ENCODE measurements at regions not wholly inside any gene's neighbourhood (a gene's known extent, or its start where the extent isn't known, plus 50 kb on each side); places are given as distances from the start of the nearest gene placed in this dataset.

GRCh38 chr4:33577791-33578190 is 2666.5 kb downstream of the ARAP2 start:
- no peak for DNase-seq (ENCODE audit: extremely low read depth in 1 of 2, low read depth in 1 of 2)

GRCh38 chr4:33579951-33580350 is 2664.4 kb downstream of the ARAP2 start:
- no peak for DNase-seq (ENCODE audit: extremely low read depth in 1 of 2, low read depth in 1 of 2)

GRCh38 chr4:33592701-33593100 is 2651.6 kb downstream of the ARAP2 start:
- no peak for DNase-seq (ENCODE audit: extremely low read depth in 1 of 2, low read depth in 1 of 2)

- DNase-seq (ENCODE audit: extremely low read depth in 1 of 2, low read depth in 1 of 2), result no peak
Measured at GRCh38 chr4:33606951-33607350, 2637.4 kb downstream of the ARAP2 start.

- no peak for DNase-seq (ENCODE audit: extremely low read depth in 1 of 2, low read depth in 1 of 2)
Measured at GRCh38 chr4:33616121-33616520, 2628.2 kb downstream of the ARAP2 start.

- no peak for DNase-seq (ENCODE audit: extremely low read depth in 1 of 2, low read depth in 1 of 2)
Measured at GRCh38 chr4:33625748-33626147, 2618.6 kb downstream of the ARAP2 start.

DNA sequence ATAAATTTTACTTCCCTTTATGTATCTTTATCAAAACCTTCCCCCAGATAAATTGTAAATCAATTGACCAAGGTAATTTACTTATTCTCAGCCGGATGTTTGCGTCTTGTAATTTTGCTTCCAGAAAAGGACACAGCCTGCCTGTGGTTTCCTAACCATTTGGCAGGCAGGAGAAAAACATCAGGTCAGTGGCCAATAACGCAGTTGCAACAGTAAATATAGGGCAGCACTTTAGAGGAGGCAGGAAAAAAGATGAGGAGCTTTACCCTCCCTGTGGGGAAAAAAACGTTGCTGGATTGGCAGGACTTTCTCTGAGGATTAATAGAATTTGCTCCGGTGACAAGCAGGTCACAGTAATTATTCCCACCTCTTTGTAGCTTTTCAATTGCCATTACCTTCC is 2618.1 kb downstream of the ARAP2 start:
- no peak for DNase-seq (ENCODE audit: extremely low read depth in 1 of 2, low read depth in 1 of 2)

DNA sequence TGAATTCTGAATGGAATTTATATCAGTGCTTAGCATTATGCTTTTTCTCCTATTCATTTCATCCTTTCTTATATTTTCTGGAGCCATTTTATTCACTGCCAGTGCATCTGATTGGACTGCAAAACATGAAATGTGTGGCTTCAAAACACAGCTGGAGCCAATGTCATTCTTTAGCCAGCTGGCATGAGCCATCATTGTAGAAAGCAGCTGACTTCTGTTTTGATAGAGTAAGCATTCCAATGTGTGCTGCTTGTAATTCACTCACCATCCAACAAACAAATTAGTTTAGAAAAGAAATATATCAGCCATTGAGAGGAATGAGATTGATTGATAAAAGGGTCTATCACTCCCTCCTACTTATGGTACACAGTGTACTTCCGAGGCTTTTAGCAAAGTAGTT is 2616.0 kb downstream of the ARAP2 start:
- DNase-seq (ENCODE audit: extremely low read depth in 1 of 2, low read depth in 1 of 2), result no peak

DNA sequence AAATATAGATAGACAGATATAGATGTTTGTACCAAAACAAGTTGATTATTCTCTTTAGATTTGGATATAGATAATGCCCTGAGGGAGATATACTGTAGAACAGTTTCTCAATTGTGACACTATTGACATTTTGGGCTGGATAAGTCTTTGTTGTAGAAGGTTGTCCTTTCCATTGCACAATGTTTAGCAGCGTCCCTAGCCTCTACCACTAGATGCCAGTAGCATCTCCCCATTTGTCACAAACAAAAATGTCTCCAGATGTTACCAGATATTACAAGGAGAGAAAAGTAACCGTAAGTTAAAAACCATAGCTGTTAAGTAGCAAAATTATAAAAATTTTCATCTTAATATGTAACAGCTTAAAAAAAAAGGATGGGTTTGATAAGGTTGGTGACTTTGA is 2595.3 kb downstream of the ARAP2 start:
- no peak for DNase-seq (ENCODE audit: extremely low read depth in 1 of 2, low read depth in 1 of 2)

GRCh38 chr4:33649471-33649870 is 2594.8 kb downstream of the ARAP2 start:
- DNase-seq (ENCODE audit: extremely low read depth in 1 of 2, low read depth in 1 of 2), result no peak

GRCh38 chr4:33650036-33650435 is 2594.3 kb downstream of the ARAP2 start:
- DNase-seq (ENCODE audit: extremely low read depth in 1 of 2, low read depth in 1 of 2), result no peak

- no peak for DNase-seq (ENCODE audit: extremely low read depth in 1 of 2, low read depth in 1 of 2)
Measured at GRCh38 chr4:33658971-33659370, 2585.3 kb downstream of the ARAP2 start.

DNA sequence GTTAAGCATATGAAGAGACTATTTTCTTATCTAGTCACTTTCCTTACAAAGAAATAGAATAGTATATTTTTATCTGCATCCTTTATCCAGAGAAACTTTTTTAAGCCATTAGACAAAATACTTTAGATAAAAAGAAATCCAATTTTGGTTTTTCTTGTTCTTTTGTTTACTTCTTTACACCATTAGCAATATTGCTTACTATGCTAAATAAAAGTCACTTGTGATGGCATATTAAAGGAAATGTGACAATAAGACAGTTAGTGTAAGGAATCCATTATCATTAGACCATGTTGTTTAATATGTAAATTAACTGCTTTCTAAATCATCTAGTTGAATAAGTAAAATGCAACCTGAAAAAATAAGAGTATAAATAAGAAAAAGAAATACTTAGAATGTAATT is 2582.7 kb downstream of the ARAP2 start:
- DNase-seq (ENCODE audit: extremely low read depth in 1 of 2, low read depth in 1 of 2), result no peak

- no peak for DNase-seq (ENCODE audit: extremely low read depth in 1 of 2, low read depth in 1 of 2)
Measured at GRCh38 chr4:33685939-33686338, 2558.4 kb downstream of the ARAP2 start.

- DNase-seq (ENCODE audit: extremely low read depth in 1 of 2, low read depth in 1 of 2), result no peak
Measured at GRCh38 chr4:33696041-33696440, 2548.3 kb downstream of the ARAP2 start.

DNA sequence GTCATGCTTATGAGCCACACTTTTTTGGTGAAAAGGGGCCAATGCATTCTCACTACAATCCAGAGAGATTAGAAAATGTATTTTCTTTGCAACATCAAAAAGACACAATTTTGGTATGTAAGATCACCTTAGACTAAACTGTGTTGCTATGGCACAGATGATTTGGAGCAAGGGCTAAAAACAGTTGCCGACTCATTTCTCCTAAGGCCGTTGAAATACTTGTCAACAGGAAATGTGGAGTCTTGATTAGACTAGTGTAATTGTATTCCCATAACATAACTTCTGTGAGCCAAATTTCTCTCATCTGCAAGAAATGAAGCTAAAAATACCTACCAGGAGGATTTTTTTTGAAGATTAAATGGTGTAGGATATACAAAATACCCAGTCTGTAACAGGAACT is 2547.7 kb downstream of the ARAP2 start:
- no peak for DNase-seq (ENCODE audit: extremely low read depth in 1 of 2, low read depth in 1 of 2)

DNA sequence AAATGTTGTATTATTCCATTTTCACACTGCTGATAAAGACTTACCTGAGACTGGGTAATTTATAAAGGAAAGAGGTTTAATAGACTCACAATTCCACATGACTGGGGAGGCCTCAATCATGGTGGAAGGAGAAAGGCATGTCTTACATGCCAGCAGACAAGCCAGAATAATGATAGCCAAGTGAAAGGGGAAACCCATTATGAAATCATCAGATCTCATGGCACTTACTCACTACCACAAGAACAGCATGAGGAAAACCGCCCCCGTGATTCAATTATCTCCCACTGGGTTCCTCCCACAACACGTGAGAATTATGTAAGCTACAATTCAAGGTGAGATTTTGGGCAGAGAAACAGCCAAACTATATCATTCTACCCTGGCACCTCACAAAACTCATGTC is 2535.1 kb downstream of the ARAP2 start:
- DNase-seq (ENCODE audit: extremely low read depth in 1 of 2, low read depth in 1 of 2), result no peak

- no peak for DNase-seq (ENCODE audit: extremely low read depth in 1 of 2, low read depth in 1 of 2)
Measured at GRCh38 chr4:33711826-33712225, 2532.5 kb downstream of the ARAP2 start.

DNA sequence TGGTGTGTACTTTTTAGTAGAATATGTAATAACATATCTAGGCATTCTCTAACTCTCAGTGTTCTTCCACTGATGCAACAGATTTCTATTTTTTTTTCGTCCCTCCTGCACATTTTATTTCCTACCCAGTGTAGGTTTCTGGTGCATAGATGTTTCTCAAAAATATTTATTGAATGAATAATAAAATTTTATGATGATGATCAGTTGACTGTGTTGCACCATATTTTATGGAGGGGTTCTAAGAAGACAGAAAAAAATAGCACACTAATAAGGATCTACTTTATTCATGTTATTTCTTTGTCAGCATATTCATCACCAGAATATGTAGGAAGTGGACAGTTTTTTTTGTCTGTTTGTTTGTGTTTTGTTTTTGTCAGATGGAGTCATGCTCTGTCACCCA is 2529.3 kb downstream of the ARAP2 start:
- no peak for DNase-seq (ENCODE audit: extremely low read depth in 1 of 2, low read depth in 1 of 2)

DNA sequence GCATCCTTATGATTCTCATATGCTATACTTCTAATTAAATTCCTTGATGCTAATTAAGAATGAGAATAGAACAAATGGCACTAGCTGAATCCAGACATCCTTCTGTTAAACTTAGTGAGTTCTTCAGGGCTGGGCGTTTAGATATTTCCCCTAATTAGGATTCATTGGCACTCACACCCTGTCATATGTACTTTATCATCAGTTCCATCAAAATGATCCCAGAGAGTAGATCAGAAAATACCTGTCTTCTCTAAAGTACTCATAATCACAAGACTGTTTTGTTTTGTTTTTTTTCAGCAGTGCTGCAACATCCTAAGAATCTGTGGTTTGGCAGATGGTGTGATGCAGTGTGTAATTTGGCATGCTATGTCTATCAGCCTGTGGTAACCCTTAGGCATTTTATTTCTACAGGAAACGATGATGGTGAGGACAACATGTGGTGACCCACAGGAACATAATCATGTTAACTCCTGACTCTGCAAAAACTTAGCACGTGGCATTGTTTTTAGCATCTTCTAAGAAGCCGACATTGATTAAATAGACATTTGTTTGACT is 2528.4 kb downstream of the ARAP2 start:
- DNase-seq (ENCODE audit: extremely low read depth in 1 of 2, low read depth in 1 of 2), result no peak

- no peak for DNase-seq (ENCODE audit: extremely low read depth in 1 of 2, low read depth in 1 of 2)
Measured at GRCh38 chr4:33722254-33722653, 2522.1 kb downstream of the ARAP2 start.

- DNase-seq (ENCODE audit: extremely low read depth in 1 of 2, low read depth in 1 of 2), result no peak
Measured at GRCh38 chr4:33722800-33723516, 2521.4 kb downstream of the ARAP2 start.

DNA sequence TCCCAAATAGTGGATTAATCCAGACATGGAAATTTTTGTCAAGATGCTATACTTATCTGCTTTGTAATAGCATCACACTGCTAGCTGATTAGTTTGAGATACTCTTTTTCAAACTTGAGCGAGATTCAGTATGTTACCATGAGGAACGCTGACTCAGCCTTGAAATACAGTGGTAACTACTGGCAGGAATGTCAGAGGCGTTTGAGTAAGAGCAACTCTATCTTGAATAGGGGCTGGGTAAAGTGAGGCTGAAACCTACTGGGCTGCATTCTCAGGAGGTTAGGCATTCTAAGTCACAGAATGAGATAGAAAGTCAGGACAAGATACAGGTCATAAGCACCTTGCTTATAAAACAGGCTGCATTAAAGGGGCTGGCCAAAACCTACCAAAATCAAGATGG is 2519.6 kb downstream of the ARAP2 start:
- DNase-seq (ENCODE audit: extremely low read depth in 1 of 2, low read depth in 1 of 2), result no peak

Data from stimulated activated CD8-positive, alpha-beta memory T cell treated with anti-CD3 and anti-CD28 coated beads, Interleukin-7, amount 100 ng/mL, for 48 hours (primary cell).